NCI-H1048 (cell line): ENCODE measurements at regions not wholly inside any gene's neighbourhood (a gene's known extent, or its start where the extent isn't known, plus 50 kb on each side); places are given as distances from the start of the nearest gene placed in this dataset.
"Not testable (repeated sequence)": the region's sequence is repeated elsewhere in the genome, so short reads cannot be mapped to it uniquely, and the experiment has no call there.

Source experiments
- DNase-seq: peaks from one replicate; lab custom pipeline; 2025; lab: John Stamatoyannopoulos, UW

- DNase-seq = no peak
Observed at GRCh38 chr9:103242025-103242424, 246.9 kb downstream of the CYLC2 start.

DNA sequence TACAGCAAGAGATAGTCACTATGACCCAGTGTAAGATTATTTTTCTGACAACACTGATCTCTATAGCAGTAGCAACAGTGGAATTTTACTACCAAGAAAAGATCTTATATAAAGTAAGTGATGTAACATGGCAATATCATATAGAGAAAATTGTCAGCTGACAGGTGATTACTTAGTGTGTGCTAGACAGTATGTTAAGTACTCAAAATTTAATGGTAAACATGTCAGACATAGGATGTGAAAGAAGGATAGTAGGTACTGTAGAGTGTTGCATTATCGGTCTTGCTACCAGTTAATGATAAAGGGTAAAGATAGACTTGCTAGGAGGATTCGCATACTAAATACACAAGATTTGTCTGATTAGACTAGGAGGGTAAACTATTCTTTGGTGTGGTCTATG is 247.4 kb downstream of the CYLC2 start:
- no peak for DNase-seq

GRCh38 chr9:103243553-103243952 is 248.4 kb downstream of the CYLC2 start:
- no peak for DNase-seq

- DNase-seq = no peak
Observed at GRCh38 chr9:103245369-103245768, 250.2 kb downstream of the CYLC2 start.

GRCh38 chr9:103261951-103262350 is 266.8 kb downstream of the CYLC2 start:
- no peak for DNase-seq

DNA sequence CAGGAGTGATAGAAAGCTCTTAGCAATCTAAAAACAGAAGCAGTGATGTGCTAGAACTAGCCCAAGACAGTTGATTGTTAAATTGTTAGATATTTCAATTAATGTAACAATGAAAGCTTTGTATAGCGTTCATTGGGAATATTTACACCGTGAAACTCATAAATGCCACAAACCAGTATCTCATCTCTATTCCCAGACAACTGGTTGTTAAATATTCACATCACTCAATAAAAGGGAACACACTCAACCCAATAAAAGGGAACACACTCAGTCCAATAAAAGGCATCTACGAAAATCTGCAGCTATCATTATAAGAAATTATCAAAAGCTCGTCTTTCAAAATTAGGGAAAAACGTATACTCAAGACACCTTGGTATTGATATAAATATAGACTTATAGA is 270.9 kb downstream of the CYLC2 start:
- no peak for DNase-seq

DNA sequence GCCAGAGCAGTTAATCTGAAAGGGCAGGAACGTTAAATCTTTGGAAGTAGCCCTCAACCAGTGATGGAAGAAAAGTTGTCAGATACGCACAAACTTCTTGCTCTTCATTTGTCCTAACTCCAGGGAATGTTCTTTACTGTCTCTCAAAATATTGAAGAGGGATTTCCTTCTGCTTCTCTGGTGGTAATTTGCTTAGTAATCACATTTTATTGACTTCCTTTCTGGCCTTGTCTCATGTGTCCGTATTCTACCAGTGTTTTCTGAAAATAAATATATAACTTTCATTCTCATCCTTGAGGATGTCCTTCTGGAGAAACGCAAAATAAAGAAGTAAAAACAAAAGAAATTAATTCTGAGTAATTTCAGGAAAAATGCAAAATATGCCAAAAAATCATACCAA is 282.1 kb downstream of the CYLC2 start:
- no peak for DNase-seq

DNA sequence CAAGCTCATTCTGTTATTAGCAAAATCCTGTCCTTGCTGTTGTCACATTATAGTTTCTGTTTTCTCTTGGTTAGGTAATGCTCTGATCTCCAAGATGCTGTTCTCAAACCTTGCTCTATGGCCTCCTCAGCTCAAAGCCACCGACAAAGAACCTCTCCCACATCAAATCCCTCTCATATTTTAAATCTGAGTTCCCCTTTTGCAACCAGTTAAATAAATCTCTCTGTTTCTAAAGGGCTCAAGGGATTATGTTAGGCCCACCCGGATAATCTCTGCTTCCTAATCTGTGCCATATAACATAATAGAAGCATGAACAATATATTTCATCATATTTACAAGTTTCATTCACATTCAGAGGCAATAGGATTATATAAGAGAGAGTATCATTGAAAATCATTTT is 286.0 kb downstream of the CYLC2 start:
- no peak for DNase-seq

GRCh38 chr9:103287361-103287760 is 292.2 kb downstream of the CYLC2 start:
- DNase-seq = no peak

- no peak for DNase-seq
Observed at GRCh38 chr9:103296189-103296588, 301.1 kb downstream of the CYLC2 start.

- no peak for DNase-seq
Observed at GRCh38 chr9:103301051-103301450, 305.9 kb downstream of the CYLC2 start.

DNA sequence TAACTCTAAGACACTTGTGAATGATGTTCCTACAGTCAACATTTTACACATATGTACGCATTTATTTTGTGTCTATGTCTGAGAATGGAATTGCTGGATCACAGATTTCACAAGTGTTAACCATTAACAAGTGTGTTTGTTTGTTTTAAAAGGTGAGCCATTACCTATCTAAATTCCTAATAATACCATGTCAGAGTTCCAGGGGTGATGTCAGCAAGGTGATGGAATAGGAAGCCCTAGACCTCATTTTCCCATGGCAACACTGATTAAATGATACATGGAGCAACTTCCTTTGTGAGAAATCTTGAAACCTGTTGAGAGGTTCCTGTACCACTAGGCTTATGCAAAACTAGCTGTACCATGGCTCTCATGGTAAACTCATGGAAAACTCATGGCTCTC is 309.7 kb downstream of the CYLC2 start:
- DNase-seq = no peak

DNA sequence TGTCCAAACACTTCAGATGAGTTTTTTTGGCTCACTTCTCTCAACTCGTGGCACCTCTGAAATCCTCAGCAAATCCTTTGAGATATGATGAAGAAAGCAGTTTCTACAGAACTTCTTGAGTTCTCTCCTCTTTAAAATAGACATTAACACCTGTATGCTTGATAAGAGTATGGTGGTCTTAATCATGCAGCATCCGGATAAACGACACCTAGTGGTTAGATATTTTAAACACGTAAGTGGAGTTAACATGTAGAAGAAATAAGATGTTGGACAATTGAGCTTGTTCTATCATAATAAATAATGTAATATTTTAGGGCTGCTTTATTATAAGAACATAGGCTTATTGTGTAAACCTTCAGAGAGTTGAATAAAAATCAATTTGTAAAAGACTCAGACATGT is 324.8 kb downstream of the CYLC2 start:
- DNase-seq = no peak

GRCh38 chr9:103323699-103324098 is 328.6 kb downstream of the CYLC2 start:
- no peak for DNase-seq

DNA sequence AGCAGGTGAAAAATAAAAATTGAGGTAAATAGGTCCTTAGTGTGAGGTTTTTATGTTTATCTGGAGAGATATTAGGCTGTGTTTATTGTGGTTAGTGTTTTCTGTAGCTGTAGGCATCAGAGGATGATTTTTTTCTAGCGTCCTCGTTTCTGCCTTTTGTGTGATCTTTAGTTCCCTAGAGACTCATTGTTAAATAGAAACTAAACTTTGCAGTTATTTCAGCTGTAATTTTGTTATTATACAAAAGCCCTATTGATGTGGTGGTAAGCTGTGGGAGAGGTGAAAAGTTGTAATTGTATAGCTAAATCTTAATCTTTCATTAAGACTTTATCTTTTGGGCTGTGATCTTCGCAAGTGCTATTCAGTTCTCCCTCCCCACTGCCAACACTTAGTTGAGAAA is 340.3 kb downstream of the CYLC2 start:
- no peak for DNase-seq

DNA sequence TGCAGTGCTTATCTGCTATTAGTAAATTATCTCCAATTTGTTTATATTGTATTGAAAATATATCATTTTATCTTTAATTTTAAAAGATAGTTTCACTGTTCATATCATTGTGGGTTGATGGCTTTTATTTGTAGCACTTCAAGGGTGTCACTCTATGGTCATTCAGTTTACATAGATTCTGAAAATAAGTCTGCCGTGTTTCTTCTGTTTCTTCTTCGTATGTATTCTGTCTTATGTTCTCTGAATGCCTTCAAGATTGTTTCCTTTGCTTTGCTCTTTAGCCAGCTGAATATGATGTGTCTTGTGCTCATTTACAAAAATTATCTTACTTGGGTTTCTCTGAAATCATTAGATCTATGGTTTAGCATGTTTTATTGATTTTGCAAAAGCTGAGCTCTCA is 359.9 kb downstream of the CYLC2 start:
- no peak for DNase-seq

DNA sequence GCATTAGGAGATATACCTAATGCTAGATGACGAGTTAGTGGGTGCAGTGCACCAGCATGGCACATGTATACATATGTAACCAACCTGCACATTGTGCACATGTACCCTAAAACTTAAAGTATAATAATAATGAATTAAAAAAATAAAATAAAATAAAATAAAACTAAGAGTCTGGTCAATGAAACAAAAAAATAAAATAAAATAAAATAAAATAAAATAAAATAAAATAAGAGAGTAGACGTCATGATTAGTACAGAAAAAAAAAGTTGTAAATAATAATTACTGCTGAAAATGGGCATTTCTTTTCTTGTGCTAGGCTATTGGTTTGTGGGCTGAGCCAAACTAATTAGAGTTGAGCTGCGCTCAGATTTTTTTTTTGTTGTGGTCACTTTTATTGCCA is 362.8 kb downstream of the CYLC2 start:
- not testable (repeated sequence) for DNase-seq

- DNase-seq = no peak
Observed at GRCh38 chr9:103361906-103362305, 366.8 kb downstream of the CYLC2 start.

GRCh38 chr9:103362986-103363385 is 367.9 kb downstream of the CYLC2 start:
- no peak for DNase-seq

- no peak for DNase-seq
Observed at GRCh38 chr9:103364753-103365152, 369.6 kb downstream of the CYLC2 start.

DNA sequence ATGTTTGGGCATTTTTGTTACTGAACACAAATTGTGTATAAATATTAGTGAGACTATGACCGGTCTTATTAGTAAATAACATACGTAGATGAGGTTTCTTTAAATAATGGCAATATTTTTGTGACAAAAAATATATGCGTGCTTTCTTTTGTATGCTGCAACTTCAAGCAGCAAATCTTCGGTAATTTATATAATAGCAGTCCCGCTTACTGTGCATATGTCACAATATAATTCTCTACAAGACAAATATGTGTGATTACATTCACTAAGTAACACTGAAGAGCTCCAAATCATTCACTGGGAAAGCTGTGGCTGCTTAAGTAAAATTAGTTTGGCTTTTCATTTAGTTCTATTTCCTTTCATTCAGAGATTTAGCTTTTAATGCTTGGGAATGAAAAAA is 376.0 kb downstream of the CYLC2 start:
- DNase-seq = no peak

DNA sequence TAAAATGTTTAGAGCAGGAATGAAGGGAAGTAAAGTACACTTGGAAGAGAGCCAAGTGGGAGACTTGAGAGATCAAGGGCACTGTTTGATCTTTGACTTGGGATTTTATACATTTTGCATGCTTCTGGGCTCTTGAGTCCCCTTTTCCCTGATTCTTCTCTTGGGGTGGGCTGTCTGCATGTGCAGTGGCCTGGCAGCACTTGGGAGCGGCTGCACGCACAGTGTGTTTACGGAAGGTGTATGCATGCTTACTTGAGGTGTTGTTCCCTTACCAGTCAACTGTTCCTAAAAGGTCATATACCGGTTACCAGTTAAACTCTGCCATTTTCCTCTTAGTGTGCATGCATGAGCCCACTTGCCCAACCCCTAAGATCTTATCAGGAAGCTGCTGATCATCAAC is 377.7 kb downstream of the CYLC2 start:
- no peak for DNase-seq

DNA sequence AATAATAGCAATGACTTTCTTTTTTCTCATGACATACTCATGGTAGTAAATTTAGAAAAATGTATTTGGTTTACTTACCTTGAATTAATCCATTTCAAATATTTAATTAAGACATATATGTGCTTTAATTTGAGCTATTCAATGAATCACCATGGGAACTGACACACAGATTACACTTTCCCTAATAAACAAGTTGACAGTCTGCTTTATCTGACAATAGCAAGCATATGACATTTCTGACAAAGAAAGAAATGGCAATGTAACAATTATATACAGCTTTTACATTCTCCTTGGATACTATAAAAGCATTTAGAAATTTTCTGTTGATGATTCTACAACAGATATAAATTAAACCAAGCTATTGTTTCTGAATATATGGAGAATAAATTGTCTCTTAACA is 382.5 kb downstream of the CYLC2 start:
- DNase-seq = no peak

GRCh38 chr9:103397868-103398600 is 402.9 kb downstream of the CYLC2 start:
- DNase-seq = no peak

GRCh38 chr9:103399535-103399934 is 404.4 kb downstream of the CYLC2 start:
- DNase-seq = no peak
